Retinal pigment epithelial cell (primary cell): ENCODE measurements at regions not wholly inside any gene's neighbourhood (a gene's known extent, or its start where the extent isn't known, plus 50 kb on each side); places are given as distances from the start of the nearest gene placed in this dataset.

ENCODE experiments used
- DNase-seq: peaks from one replicate; pipeline ENCODE4 v3.0.0-alpha.2; 2010; ENCODE audit warnings: low read depth
- H3K4me3 ChIP-seq: 2 replicates; pipeline ENCODE4 v1.5.1; 2011; ENCODE audit warnings: mild to moderate bottlenecking, low read length, control low read depth, moderate library complexity
- TF ChIP-seq, protein P1 (sequence below): conservative IDR thresholded peaks from 2 replicates; pipeline ENCODE4 v1.5.1; 2011; ENCODE audit warnings: low read depth, low read length, control low read depth, inconsistent platforms

DNA sequence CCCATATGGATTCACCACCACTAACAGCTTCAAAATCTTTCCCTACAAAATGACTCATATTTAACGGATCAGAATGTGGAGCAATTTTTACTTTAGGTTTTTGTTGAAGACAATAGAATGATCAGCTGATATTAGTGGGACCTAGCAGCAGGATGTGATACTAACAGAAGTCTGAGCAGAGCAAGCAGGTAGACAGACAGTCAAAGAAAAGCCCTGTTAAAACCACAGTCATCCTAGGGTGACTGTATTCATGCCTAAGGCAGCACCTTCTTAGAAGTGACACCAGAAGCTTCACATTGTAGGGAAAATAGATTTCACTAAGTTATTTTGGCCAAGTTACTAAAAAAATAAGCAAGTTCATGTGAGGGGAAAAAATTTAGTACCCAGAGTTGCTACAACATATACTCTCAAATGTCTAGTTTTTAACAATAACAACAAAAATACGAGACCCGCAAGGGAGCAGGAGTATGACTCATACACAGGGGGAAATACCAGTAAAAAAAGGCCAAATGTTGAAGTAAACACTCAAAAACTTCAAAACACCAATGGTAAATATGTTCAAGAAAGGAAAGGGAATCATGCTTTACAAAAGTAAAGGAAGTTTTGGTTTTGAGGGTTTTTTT lies 590.9 kb downstream of the EPHA3 start:
- H3K4me3 ChIP-seq = no peak overlapping the region
- DNase-seq = no peak
- TF ChIP-seq, protein P1, sequence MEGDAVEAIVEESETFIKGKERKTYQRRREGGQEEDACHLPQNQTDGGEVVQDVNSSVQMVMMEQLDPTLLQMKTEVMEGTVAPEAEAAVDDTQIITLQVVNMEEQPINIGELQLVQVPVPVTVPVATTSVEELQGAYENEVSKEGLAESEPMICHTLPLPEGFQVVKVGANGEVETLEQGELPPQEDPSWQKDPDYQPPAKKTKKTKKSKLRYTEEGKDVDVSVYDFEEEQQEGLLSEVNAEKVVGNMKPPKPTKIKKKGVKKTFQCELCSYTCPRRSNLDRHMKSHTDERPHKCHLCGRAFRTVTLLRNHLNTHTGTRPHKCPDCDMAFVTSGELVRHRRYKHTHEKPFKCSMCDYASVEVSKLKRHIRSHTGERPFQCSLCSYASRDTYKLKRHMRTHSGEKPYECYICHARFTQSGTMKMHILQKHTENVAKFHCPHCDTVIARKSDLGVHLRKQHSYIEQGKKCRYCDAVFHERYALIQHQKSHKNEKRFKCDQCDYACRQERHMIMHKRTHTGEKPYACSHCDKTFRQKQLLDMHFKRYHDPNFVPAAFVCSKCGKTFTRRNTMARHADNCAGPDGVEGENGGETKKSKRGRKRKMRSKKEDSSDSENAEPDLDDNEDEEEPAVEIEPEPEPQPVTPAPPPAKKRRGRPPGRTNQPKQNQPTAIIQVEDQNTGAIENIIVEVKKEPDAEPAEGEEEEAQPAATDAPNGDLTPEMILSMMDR = no peak

DNA sequence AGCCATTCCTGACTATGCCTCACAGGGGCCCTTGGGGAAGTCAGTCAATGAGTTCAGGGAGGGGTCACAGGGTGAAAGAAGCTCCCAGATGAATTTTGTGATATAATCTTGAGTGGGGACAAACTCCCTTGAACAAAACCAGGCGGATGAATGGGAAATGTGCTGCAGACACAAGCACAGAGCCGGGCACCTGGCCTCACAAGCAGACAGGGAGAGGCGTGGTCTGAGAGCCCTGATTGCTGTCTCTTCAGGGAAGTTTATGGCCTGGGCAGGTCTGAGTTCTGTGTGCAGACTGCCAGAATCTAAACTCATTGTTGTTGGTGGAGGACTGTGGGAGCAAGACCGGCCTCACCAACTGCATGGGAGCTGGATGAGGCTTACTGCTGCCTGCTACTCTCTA lies 591.8 kb downstream of the EPHA3 start:
- H3K4me3 ChIP-seq = no peak overlapping the region
- no peak for DNase-seq
- TF ChIP-seq, protein P1 = no peak

DNA sequence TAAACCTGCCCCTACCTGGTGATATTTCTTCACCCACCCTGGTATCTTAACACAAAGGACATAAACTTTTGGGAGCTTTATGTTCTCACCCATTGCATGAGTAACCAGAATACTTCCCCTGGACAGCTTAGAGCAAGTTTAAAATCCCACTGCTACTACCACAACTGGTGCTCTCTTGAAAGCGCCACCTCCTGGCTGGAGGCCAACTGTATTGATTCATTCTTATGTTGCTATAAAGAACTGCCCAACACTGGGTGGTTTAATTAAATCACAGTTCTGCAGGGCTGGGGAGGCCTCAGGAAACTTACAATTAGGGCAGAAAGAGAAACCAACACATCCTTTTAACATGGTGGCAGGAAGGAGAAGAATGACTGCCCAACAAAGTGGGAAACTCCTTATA lies 592.4 kb downstream of the EPHA3 start:
- TF ChIP-seq, protein P1 = no peak
- no peak for DNase-seq
- H3K4me3 ChIP-seq = no peak overlapping the region

DNA sequence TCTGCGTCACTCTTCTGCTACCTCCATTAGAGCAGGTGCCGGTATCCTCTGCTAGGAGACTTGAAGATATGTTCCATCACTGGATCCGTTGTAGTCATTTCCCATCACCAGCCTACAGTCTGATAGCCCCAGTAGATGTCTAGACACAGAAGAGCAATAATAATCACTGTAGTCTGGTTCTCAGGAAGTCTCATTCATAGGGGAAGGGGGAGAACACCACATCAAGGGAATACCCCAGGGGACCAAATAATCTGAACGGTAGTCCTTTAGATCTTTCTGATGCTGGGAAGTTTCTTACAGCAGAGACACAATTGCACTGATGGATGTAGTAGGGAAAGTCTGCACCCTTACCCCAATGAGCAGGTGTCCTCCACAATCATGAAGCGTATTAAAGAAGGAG lies 595.0 kb downstream of the EPHA3 start:
- DNase-seq = no peak
- H3K4me3 ChIP-seq = no peak overlapping the region
- TF ChIP-seq, protein P1 = no peak

DNA sequence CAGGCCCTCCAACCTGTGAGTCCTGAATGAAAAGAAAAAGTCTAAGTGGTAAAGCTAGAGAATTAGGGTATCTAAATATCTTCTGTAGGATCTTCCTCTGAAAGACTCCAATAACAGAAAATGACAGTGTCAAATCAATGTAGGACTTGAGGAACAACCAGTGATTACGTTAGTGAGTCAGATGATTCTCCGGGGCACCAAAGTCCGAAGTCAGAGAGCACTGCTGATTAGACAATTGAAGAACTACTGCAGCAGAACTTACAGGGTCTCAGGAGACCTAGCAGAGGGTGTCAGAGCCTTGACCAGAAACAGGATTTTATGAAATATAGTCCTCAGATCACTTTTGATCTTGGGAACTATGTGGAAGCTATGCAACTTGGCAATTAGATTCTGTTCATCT lies 605.8 kb downstream of the EPHA3 start:
- H3K4me3 ChIP-seq = no peak overlapping the region
- DNase-seq = no peak
- TF ChIP-seq, protein P1 = no peak

DNA sequence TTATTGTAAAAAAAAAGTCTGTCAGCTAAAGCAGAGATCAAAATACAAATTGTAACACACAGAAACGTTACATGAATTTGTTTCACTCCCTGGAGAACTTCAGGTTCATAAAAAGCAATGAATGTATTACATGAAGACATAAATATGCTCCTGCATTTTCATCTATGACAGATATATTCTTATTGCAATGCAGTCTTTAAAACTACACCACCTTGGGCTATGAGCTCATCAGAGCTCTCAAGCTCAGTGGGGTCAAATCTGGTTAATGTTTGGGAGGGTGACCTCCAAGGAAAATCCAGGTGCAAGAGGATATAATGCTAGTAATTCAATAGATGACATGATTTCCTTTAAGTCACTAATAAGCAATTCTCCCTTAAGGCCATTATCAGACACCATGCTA lies 606.8 kb downstream of the EPHA3 start:
- no peak for DNase-seq
- H3K4me3 ChIP-seq = no peak overlapping the region

DNA sequence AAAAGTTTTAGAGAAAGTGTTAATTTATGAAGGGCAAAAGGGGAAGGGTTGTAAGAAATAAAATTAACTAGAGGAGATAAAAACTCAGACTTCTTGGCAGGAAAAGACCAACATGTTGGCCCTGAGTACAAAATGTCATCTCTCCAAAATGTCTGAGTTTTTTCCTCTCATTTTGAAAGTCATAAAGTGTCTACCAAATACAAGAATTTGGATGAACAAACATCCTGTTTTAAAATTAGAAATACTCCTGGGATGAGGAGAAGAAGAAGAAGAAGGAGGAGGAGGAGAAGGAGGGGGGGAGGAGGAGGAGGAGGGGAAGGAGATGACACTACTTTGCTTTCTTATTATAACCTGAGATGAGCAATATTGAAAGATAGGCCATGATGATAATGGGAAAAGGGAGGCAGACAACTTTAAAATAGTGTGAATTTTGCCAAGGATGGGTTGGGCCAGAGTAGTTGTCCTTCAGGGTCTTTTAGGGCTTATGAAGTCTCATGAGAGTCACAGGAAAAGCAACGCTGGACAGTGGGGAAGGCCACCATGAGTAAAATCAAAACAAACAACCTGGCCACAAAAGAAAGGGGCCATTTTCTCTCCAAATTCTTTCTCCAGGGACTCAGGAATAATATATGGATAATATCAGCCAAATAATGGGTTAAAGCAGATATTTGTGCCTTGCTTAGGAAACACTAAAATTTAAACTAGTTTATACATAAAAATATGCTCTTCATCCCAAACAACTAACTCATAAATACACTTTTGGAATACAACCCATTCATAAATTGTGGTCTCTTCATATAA lies 632.9 kb downstream of the EPHA3 start:
- DNase-seq = no peak
- no peak overlapping the region for H3K4me3 ChIP-seq
- TF ChIP-seq, protein P1 = no peak

More for the DNA sequence above, 606.8 kb downstream of the EPHA3 start:
- TF ChIP-seq, protein P1 = no peak
